ENCODE measurements at regions not wholly inside any gene's neighbourhood (a gene's known extent, or its start where the extent isn't known, plus 50 kb on each side); places are given as distances from the start of the nearest gene placed in this dataset.

DNA sequence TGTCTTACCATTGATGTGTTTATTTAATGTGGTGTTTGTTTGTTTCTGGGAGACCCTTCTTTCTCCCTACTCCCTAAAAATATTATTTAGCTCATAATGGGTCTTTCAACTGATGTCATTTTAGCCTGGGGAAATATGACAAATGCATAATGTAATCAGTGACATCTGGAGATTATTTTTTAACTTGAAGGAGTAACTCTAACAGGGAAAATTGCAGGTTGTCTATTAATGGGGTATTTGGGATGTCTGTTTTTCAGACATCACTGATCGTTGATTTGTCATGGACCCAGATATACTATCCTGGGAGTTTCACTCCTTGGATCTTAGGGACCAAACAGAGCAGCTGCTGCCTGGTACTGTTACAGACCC is 230.4 kb downstream of the LOXHD1 start:
- DNase-seq, result no peak
- no peaks in the 10 kb centered on the region for H3K27me3 ChIP-seq

More for the DNA sequence above, 230.4 kb downstream of the LOXHD1 start:
- H3K36me3 ChIP-seq, result no peaks in the 10 kb centered on the region
- H3K4me3 ChIP-seq (replicated peaks in 1 of 3), result no peak overlapping the region
- intact Hi-C loops (cut with DNase I), result loop anchor here (10.0 kb wide), 1 partner anchor 92 kb away; a partner anchor contains a TSS
- 100% methylated on average over 1 of the region's 1 CpG for WGBS, 2 donors
- no peak for TF ChIP-seq POLR2A (IDR thresholded peaks at IDR 0.05)
- TF ChIP-seq, protein P1, sequence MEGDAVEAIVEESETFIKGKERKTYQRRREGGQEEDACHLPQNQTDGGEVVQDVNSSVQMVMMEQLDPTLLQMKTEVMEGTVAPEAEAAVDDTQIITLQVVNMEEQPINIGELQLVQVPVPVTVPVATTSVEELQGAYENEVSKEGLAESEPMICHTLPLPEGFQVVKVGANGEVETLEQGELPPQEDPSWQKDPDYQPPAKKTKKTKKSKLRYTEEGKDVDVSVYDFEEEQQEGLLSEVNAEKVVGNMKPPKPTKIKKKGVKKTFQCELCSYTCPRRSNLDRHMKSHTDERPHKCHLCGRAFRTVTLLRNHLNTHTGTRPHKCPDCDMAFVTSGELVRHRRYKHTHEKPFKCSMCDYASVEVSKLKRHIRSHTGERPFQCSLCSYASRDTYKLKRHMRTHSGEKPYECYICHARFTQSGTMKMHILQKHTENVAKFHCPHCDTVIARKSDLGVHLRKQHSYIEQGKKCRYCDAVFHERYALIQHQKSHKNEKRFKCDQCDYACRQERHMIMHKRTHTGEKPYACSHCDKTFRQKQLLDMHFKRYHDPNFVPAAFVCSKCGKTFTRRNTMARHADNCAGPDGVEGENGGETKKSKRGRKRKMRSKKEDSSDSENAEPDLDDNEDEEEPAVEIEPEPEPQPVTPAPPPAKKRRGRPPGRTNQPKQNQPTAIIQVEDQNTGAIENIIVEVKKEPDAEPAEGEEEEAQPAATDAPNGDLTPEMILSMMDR (IDR thresholded peaks at IDR 0.05), result no peak
- no peak overlapping the region for H3K27ac ChIP-seq
- H3K4me1 ChIP-seq, result peaks cover 0 to 16% of the 10 kb centered on the region in 2 donors
- no peaks in the 10 kb centered on the region for H3K9me3 ChIP-seq

Data from thyroid gland (tissue), 4 donors.